ENCODE measurements at regions not wholly inside any gene's neighbourhood (a gene's known extent, or its start where the extent isn't known, plus 50 kb on each side); places are given as distances from the start of the nearest gene placed in this dataset.

- no peak overlapping the region for H3K4me3 ChIP-seq
- peak overlapping the region in 1 of 2 donors; percentile 57 for H3K27ac ChIP-seq
- H3K9me3 ChIP-seq = no peaks in the 10 kb centered on the region
- intact Hi-C loops (cut with DNase I) = no loop called here
- H3K4me1 ChIP-seq (ENCODE audit: insufficient read depth) = peaks cover 22% of the 10 kb centered on the region
- H3K27me3 ChIP-seq = no peaks in the 10 kb centered on the region
- WGBS, 3 donors = 90 to 95% (median 92%) methylated on average over 3 of the region's 3 CpGs
- TF ChIP-seq EP300 (IDR thresholded peaks at IDR 0.05) (no peak), CTCF (IDR thresholded peaks at IDR 0.05) (no peak), POLR2A (IDR thresholded peaks at IDR 0.05) (no peak)
- no peaks in the 10 kb centered on the region for H3K36me3 ChIP-seq
- DNase-seq = no peak
Measured at GRCh38 chr2:38470115-38470514, 93.0 kb upstream of the ATL2 start.

- Histone ChIP-seq H3K27ac (peak overlapping the region in 1 of 2 donors; percentile 78), H3K36me3 (no peaks in the 10 kb centered on the region), H3K27me3 (no peaks in the 10 kb centered on the region), H3K4me1 (ENCODE audit: insufficient read depth) (peaks cover 33% of the 10 kb centered on the region), H3K4me3 (no peak overlapping the region), H3K9me3 (no peaks in the 10 kb centered on the region)
- intact Hi-C loops (cut with DNase I) = loop anchor here in 1 of 4 donors (10.0 kb wide), 1 partner anchor 57 kb away; no protein-coding TSS in a partner anchor
- WGBS, 3 donors = 19 to 30% (median 30%) methylated on average over 3 of the region's 3 CpGs
- DNase-seq = no peak
- TF ChIP-seq POLR2A (IDR thresholded peaks at IDR 0.05) = no peak
- TF ChIP-seq EP300 (IDR thresholded peaks at IDR 0.05) = no peak
- TF ChIP-seq CTCF (IDR thresholded peaks at IDR 0.05) = no peak
Measured at GRCh38 chr2:38467768-38468455, 90.8 kb upstream of the ATL2 start.

- peak in 3 of 5 donors; percentile 43 to 56 (median 48) for DNase-seq
- TF ChIP-seq POLR2A (IDR thresholded peaks at IDR 0.05) = no peak
- TF ChIP-seq EP300 (IDR thresholded peaks at IDR 0.05) = no peak
- TF ChIP-seq CTCF (IDR thresholded peaks at IDR 0.05) = no peak
- intact Hi-C loops (cut with DNase I) = loop anchor here in 1 of 4 donors (10.0 kb wide), 1 partner anchor 58 kb away; no protein-coding TSS in a partner anchor
- H3K36me3 ChIP-seq = no peaks in the 10 kb centered on the region
- H3K4me3 ChIP-seq = no peak overlapping the region
- WGBS, 3 donors = 24 to 35% (median 27%) methylated on average over 11 of the region's 11 CpGs
- H3K9me3 ChIP-seq = no peaks in the 10 kb centered on the region
- H3K27ac ChIP-seq = peak overlapping the region in 1 of 2 donors; percentile 78
- H3K4me1 ChIP-seq (ENCODE audit: insufficient read depth) = peaks cover 35% of the 10 kb centered on the region
- no peaks in the 10 kb centered on the region for H3K27me3 ChIP-seq
Measured at GRCh38 chr2:38466876-38467767, 90.0 kb upstream of the ATL2 start.

GRCh38 chr2:38466409-38466808 is 89.3 kb upstream of the ATL2 start:
- DNase-seq = no peak
- H3K27me3 ChIP-seq = no peaks in the 10 kb centered on the region
- intact Hi-C loops (cut with DNase I) = loop anchor here in 1 of 4 donors (10.0 kb wide), 1 partner anchor 58 kb away; no protein-coding TSS in a partner anchor
- H3K4me3 ChIP-seq = no peak overlapping the region
- no peaks in the 10 kb centered on the region for H3K9me3 ChIP-seq
- WGBS, 3 donors = 54 to 70% (median 57%) methylated on average over 5 of the region's 5 CpGs
- peaks cover 37% of the 10 kb centered on the region for H3K4me1 ChIP-seq (ENCODE audit: insufficient read depth)
- peak overlapping the region in 1 of 2 donors; percentile 78 for H3K27ac ChIP-seq
- no peaks in the 10 kb centered on the region for H3K36me3 ChIP-seq
- TF ChIP-seq CTCF (IDR thresholded peaks at IDR 0.05) = no peak

Measured in ovary (tissue), 7 donors.